Calu3 (cell line): ENCODE measurements at regions not wholly inside any gene's neighbourhood (a gene's known extent, or its start where the extent isn't known, plus 50 kb on each side); places are given as distances from the start of the nearest gene placed in this dataset.

Experiments
- BruUV-seq: library from RNA; stranded (reverse); fragments of 400-500 nt; replicated peaks from 2 replicates; lab custom pipeline; 2021; lab: Mats Ljungman, UMichigan
- CTCF ChIA-PET: fragments of 300-600 bp; sonication (Branson Sonifier 250); formaldehyde crosslinking; loops from one replicate; lab custom pipeline; 2022; ENCODE audit warnings: antibody characterized with exemption; lab: Charles Lee
- DNase-seq: peaks from one replicate; pipeline ENCODE4 v3.0.0; 2022
- H3K27ac Mint-ChIP-seq: one replicate; pipeline ENCODE4 v1.8.0; 2022; ENCODE audit warnings: mixed read lengths; ENCODE audit not compliant: unreplicated experiment
- H3K27me3 Mint-ChIP-seq: one replicate; pipeline ENCODE4 v1.8.0; 2022; ENCODE audit warnings: mixed read lengths; ENCODE audit not compliant: unreplicated experiment
- H3K36me3 Mint-ChIP-seq: one replicate; pipeline ENCODE4 v1.8.0; 2022; ENCODE audit warnings: mild to moderate bottlenecking, moderate library complexity, mixed read lengths; ENCODE audit not compliant: insufficient read depth, unreplicated experiment
- H3K4me1 Mint-ChIP-seq: one replicate; pipeline ENCODE4 v1.8.0; 2022; ENCODE audit warnings: mild to moderate bottlenecking, low read depth, mixed read lengths; ENCODE audit not compliant: unreplicated experiment
- H3K4me3 Mint-ChIP-seq: one replicate; pipeline ENCODE4 v1.8.0; 2022; ENCODE audit warnings: mild to moderate bottlenecking, low read depth, moderate library complexity, mixed read lengths; ENCODE audit not compliant: unreplicated experiment
- H3K9me3 Mint-ChIP-seq: one replicate; pipeline ENCODE4 v1.8.0; 2022; ENCODE audit warnings: low read depth, mixed read lengths; ENCODE audit not compliant: unreplicated experiment
- intact Hi-C: fragments of 100-400 bp; cut with micrococcal nuclease; formaldehyde crosslinking; loops from one replicate; pipeline ENCODE4 v1.10.0; 2022; ENCODE audit not compliant: unreplicated experiment
- TF ChIP-seq, protein P1 (sequence below): fragments of 200-600 bp; IDR thresholded peaks from one replicate; pipeline ENCODE4 v1.8.0; 2022; ENCODE audit warnings: antibody characterized with exemption; ENCODE audit not compliant: unreplicated experiment

GRCh38 chr7:12069757-12070156 lies 141.3 kb upstream of the TMEM106B start:
- Mint-ChIP-seq H3K9me3 (peaks cover 3% of the 10 kb centered on the region), H3K36me3 (peaks cover 21% of the 10 kb centered on the region), H3K4me1 (peaks cover 38% of the 10 kb centered on the region), H3K4me3 (no peak overlapping the region), H3K27me3 (no peaks in the 10 kb centered on the region), H3K27ac (no peak overlapping the region)
- intact Hi-C loops, result loop anchor here (10.0 kb wide), 1 partner anchor 365 kb away; no protein-coding TSS in a partner anchor
- no peak for DNase-seq
- CTCF ChIA-PET, result interaction anchor here (0.8 kb wide), 1 partner anchor 174 kb away, joined by 3 read pairs; no protein-coding TSS in a partner anchor
- no TSS peak for BruUV-seq
- TF ChIP-seq, protein P1, sequence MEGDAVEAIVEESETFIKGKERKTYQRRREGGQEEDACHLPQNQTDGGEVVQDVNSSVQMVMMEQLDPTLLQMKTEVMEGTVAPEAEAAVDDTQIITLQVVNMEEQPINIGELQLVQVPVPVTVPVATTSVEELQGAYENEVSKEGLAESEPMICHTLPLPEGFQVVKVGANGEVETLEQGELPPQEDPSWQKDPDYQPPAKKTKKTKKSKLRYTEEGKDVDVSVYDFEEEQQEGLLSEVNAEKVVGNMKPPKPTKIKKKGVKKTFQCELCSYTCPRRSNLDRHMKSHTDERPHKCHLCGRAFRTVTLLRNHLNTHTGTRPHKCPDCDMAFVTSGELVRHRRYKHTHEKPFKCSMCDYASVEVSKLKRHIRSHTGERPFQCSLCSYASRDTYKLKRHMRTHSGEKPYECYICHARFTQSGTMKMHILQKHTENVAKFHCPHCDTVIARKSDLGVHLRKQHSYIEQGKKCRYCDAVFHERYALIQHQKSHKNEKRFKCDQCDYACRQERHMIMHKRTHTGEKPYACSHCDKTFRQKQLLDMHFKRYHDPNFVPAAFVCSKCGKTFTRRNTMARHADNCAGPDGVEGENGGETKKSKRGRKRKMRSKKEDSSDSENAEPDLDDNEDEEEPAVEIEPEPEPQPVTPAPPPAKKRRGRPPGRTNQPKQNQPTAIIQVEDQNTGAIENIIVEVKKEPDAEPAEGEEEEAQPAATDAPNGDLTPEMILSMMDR, result no peak

GRCh38 chr7:12074889-12075288 lies 136.2 kb upstream of the TMEM106B start:
- no peak overlapping the region for H3K27ac Mint-ChIP-seq
- CTCF ChIA-PET, result no interaction called here
- H3K36me3 Mint-ChIP-seq, result no peaks in the 10 kb centered on the region
- H3K9me3 Mint-ChIP-seq, result peaks cover 16% of the 10 kb centered on the region
- no peaks in the 10 kb centered on the region for H3K27me3 Mint-ChIP-seq
- no peak for DNase-seq
- intact Hi-C loops, result no loop called here
- BruUV-seq, result no TSS peak
- TF ChIP-seq, protein P1, result no peak
- peaks cover 7% of the 10 kb centered on the region for H3K4me1 Mint-ChIP-seq
- H3K4me3 Mint-ChIP-seq, result no peak overlapping the region

GRCh38 chr7:12080006-12080405 lies 131.1 kb upstream of the TMEM106B start:
- H3K4me1 Mint-ChIP-seq, result no peaks in the 10 kb centered on the region
- CTCF ChIA-PET, result no interaction called here
- DNase-seq, result no peak
- no TSS peak for BruUV-seq
- no peak overlapping the region for H3K27ac Mint-ChIP-seq
- H3K27me3 Mint-ChIP-seq, result no peaks in the 10 kb centered on the region
- no peaks in the 10 kb centered on the region for H3K36me3 Mint-ChIP-seq
- intact Hi-C loops, result no loop called here
- H3K9me3 Mint-ChIP-seq, result peaks cover 11% of the 10 kb centered on the region
- TF ChIP-seq, protein P1, result no peak
- no peak overlapping the region for H3K4me3 Mint-ChIP-seq

DNA sequence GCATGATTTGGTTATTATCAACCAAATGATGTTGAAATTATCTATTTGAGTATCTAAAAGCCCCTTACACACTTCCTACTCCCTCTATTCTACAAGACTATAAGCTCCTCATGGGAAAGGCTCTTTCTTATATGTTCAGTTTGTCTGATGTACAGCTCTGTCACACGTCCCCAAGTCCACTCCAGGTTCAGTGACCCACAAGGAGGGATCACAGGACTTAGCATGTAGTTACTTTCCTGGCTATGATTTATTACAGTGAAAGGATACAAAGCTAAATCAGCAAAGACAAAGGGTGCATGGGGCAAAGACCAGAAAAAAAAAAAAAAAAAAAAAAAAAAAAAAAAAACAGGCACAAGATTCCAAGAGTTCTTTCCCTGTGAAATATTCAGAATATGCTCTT lies 125.6 kb upstream of the TMEM106B start:
- intact Hi-C loops, result no loop called here
- no peak overlapping the region for H3K27ac Mint-ChIP-seq
- H3K4me3 Mint-ChIP-seq, result no peak overlapping the region
- no peaks in the 10 kb centered on the region for H3K4me1 Mint-ChIP-seq
- H3K27me3 Mint-ChIP-seq, result no peaks in the 10 kb centered on the region
- no TSS peak for BruUV-seq
- peaks cover 2% of the 10 kb centered on the region for H3K9me3 Mint-ChIP-seq
- H3K36me3 Mint-ChIP-seq, result no peaks in the 10 kb centered on the region
- DNase-seq, result no peak
- CTCF ChIA-PET, result interaction anchor here (0.7 kb wide), 1 partner anchor 541 kb away, joined by 8 read pairs; no protein-coding TSS in a partner anchor
- TF ChIP-seq, protein P1, result no peak
